ENCODE measurements at regions not wholly inside any gene's neighbourhood (a gene's known extent, or its start where the extent isn't known, plus 50 kb on each side); places are given as distances from the start of the nearest gene placed in this dataset.

DNA sequence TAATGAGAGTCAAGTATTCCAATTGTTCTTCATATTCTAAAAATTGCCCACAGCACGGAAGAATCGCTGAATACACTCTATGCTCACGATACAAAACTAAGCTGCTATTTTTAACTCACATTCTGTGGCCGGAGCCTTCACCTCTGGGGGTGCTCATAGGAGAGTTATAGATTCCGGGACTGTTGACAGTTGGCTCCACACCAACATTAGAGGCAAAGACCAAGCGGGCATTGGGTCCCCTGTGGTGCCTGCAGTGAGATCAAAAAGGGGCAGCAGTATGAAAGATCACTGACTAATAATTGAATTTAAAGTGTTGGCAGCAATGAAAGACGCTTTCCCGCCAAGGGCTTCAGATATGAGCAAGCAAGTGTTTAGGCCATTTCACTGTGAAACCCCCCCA is 146.0 kb downstream of the TMEM144 start:
- TF ChIP-seq CTCF (conservative IDR thresholded peaks at IDR 0.05; ENCODE audit: low read length) = no peak
- TF ChIP-seq EZH2phosphoT487 (IDR thresholded peaks at IDR 0.05; ENCODE audit: borderline replicate concordance, low read depth, low read length) = no peak
